Stromal cell of bone marrow (primary cell): ENCODE measurements at regions not wholly inside any gene's neighbourhood (a gene's known extent, or its start where the extent isn't known, plus 50 kb on each side); places are given as distances from the start of the nearest gene placed in this dataset.
"Not testable (repeated sequence)": the region's sequence is repeated elsewhere in the genome, so short reads cannot be mapped to it uniquely, and the experiment has no call there.

ENCODE experiments used
- DNase-seq: peaks from one replicate; pipeline ENCODE4 v3.0.0-alpha.2; 2012; ENCODE audit warnings: low read depth

GRCh38 chr19:30236587-30236986, 135.6 kb upstream of the ZNF536 start:
- DNase-seq: no peak

- DNase-seq: no peak
Observed at GRCh38 chr19:30237140-30237539, 135.0 kb upstream of the ZNF536 start.

- no peak for DNase-seq
Observed at GRCh38 chr19:30240904-30241695, 131.1 kb upstream of the ZNF536 start.

GRCh38 chr19:30244533-30244932, 127.7 kb upstream of the ZNF536 start:
- DNase-seq: no peak

GRCh38 chr19:30245401-30246039, 126.7 kb upstream of the ZNF536 start:
- no peak for DNase-seq

GRCh38 chr19:30249911-30250310, 122.3 kb upstream of the ZNF536 start:
- no peak for DNase-seq

GRCh38 chr19:30252214-30252613, 120.0 kb upstream of the ZNF536 start:
- no peak for DNase-seq

- DNase-seq: no peak
Observed at GRCh38 chr19:30253581-30253996, 118.6 kb upstream of the ZNF536 start.

- DNase-seq: no peak
Observed at GRCh38 chr19:30254158-30254557, 118.0 kb upstream of the ZNF536 start.

GRCh38 chr19:30254789-30255188, 117.4 kb upstream of the ZNF536 start:
- no peak for DNase-seq

GRCh38 chr19:30255791-30256495, 116.2 kb upstream of the ZNF536 start:
- DNase-seq: no peak

- DNase-seq: no peak
Observed at GRCh38 chr19:30256496-30256850, 115.7 kb upstream of the ZNF536 start.

GRCh38 chr19:30263830-30264381, 108.3 kb upstream of the ZNF536 start:
- DNase-seq: no peak

GRCh38 chr19:30265918-30266317, 106.3 kb upstream of the ZNF536 start:
- DNase-seq: not testable (repeated sequence)

GRCh38 chr19:30266687-30267086, 105.5 kb upstream of the ZNF536 start:
- DNase-seq: no peak

- no peak for DNase-seq
Observed at GRCh38 chr19:30267332-30267731, 104.9 kb upstream of the ZNF536 start.

- DNase-seq: no peak
Observed at GRCh38 chr19:30268601-30269000, 103.6 kb upstream of the ZNF536 start.

GRCh38 chr19:30269638-30270037, 102.5 kb upstream of the ZNF536 start:
- no peak for DNase-seq

- no peak for DNase-seq
Observed at GRCh38 chr19:30271816-30272215, 100.4 kb upstream of the ZNF536 start.

- no peak for DNase-seq
Observed at GRCh38 chr19:30272554-30272953, 99.6 kb upstream of the ZNF536 start.

GRCh38 chr19:30273184-30273583, 99.0 kb upstream of the ZNF536 start:
- DNase-seq: no peak

GRCh38 chr19:30274987-30275386, 97.2 kb upstream of the ZNF536 start:
- DNase-seq: no peak
